Astrocyte of the cerebellum (primary cell): ENCODE measurements at regions not wholly inside any gene's neighbourhood (a gene's known extent, or its start where the extent isn't known, plus 50 kb on each side); places are given as distances from the start of the nearest gene placed in this dataset.

ENCODE experiments used
- DNase-seq: peaks from one replicate; pipeline ENCODE4 v3.0.0-alpha.2; 2011; ENCODE audit warnings: low read depth
- H3K4me3 ChIP-seq: 2 replicates; pipeline ENCODE4 v1.5.1; 2011; ENCODE audit warnings: mild to moderate bottlenecking, low read depth, low read length, moderate library complexity
- in situ Hi-C: cut with HindIII; loops from 2 replicates; pipeline ENCODE4 v1.10.0; 2017; ENCODE audit warnings: low sequenced_read_pairs
- TF ChIP-seq, protein P1 (sequence below): IDR thresholded peaks from 2 replicates; pipeline ENCODE4 v1.5.1; 2012; ENCODE audit warnings: low read length, low read depth, moderate library complexity, mild to moderate bottlenecking; ENCODE audit errors: missing control alignments

DNA sequence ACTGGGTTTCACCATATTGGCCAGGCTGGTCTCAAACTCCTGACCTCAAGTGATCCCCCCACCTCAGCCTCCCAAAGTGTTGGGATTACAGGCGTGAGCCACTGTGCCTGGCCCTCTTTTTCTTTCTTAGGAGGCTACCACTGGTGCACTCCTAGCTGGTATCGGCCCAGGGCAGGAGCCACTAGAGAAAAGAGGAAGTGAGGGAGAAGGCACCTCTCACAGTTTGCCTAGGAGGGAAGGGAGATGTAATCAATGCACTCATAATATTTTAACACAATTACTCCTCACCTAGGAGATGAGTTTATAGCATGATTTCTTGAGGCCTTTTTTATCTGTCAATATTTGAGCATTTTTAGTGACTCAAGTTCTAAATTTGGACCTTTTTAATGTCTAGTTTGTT, 189.0 kb upstream of the SOX4 start:
- DNase-seq, result no peak
- no peak overlapping the region for H3K4me3 ChIP-seq
- in situ Hi-C loops, result no loop called here
- TF ChIP-seq, protein P1, sequence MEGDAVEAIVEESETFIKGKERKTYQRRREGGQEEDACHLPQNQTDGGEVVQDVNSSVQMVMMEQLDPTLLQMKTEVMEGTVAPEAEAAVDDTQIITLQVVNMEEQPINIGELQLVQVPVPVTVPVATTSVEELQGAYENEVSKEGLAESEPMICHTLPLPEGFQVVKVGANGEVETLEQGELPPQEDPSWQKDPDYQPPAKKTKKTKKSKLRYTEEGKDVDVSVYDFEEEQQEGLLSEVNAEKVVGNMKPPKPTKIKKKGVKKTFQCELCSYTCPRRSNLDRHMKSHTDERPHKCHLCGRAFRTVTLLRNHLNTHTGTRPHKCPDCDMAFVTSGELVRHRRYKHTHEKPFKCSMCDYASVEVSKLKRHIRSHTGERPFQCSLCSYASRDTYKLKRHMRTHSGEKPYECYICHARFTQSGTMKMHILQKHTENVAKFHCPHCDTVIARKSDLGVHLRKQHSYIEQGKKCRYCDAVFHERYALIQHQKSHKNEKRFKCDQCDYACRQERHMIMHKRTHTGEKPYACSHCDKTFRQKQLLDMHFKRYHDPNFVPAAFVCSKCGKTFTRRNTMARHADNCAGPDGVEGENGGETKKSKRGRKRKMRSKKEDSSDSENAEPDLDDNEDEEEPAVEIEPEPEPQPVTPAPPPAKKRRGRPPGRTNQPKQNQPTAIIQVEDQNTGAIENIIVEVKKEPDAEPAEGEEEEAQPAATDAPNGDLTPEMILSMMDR, result no peak

DNA sequence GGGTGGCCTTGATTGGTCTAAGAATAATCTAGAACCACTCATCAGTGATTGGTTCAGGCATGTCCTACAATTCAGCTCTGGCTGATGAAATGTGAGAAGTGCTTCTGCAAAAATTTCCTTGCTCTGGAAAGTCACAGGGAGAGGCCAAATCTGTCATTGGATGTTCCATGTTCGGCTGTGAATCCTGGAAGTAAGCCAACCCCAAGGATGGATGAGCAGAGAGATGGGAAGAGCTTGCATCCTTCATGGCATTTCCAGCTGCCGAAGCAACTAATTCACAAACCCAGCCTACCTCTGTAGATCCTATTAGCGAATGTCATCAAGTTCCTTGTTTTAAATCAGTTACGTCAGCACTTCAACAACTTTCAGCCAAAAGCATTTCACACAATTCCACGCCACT, 187.2 kb upstream of the SOX4 start:
- in situ Hi-C loops, result no loop called here
- no peak for DNase-seq
- H3K4me3 ChIP-seq, result no peak overlapping the region
- TF ChIP-seq, protein P1, result no peak

DNA sequence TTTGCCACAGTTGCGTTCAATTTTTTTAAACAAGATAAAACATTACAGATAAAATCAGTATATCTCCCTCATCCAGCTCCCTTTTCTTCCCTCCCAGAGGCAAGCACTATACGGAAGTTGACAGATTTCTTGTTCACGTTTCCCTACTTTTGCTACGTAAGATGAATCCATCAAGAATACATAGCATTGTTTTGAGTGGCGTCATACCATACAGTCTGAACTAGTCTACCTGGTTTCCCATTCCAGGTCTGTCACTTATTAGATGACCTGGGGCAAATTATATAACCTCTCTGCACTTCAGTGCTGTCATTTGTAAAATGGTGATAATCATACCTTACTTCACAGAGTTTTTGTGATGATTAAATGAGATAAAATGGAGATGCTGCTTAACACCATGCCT, 184.3 kb upstream of the SOX4 start:
- in situ Hi-C loops, result no loop called here
- H3K4me3 ChIP-seq, result no peak overlapping the region
- TF ChIP-seq, protein P1, result no peak
- DNase-seq, result no peak

DNA sequence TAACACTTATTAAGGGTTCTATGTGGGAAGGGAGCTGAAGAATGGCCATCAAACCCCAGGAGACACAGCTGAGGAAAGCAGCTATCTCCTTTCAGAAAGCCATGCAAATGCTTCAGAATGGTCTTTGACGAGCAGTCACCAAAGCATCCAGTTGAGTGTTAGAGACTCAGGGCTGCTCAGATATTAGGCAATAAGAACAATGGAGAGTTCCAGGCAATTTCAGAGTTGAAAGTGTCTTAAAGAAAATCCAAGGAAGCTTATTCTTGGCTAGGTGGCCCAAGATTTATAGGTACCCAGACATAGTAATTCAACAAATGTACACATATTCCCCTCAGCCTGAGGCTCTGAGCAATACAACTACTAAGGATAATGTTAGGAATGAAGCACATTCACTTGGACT, 180.1 kb upstream of the SOX4 start:
- DNase-seq, result no peak
- TF ChIP-seq, protein P1, result no peak
- no peak overlapping the region for H3K4me3 ChIP-seq
- in situ Hi-C loops, result no loop called here

DNA sequence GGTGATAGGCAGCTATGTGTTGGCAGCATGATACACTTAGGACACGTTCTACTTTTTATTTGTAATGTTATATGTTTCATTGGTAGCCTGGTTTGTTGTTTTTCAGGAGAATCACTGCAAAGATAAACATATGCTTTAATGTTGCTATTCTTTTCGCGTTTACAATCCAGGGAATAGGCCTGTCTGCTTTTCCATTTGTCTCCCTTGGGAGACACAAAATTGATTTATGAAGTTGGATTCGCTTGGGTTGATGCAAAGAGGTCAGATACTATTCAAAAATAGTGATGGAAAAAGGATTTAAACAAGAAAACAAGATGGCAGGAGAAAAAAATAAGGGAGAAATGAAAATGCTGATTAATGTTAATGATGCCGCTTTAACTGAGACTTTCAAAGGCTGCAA, 179.5 kb upstream of the SOX4 start:
- H3K4me3 ChIP-seq, result no peak overlapping the region
- TF ChIP-seq, protein P1, result no peak
- no peak for DNase-seq
- in situ Hi-C loops, result no loop called here

DNA sequence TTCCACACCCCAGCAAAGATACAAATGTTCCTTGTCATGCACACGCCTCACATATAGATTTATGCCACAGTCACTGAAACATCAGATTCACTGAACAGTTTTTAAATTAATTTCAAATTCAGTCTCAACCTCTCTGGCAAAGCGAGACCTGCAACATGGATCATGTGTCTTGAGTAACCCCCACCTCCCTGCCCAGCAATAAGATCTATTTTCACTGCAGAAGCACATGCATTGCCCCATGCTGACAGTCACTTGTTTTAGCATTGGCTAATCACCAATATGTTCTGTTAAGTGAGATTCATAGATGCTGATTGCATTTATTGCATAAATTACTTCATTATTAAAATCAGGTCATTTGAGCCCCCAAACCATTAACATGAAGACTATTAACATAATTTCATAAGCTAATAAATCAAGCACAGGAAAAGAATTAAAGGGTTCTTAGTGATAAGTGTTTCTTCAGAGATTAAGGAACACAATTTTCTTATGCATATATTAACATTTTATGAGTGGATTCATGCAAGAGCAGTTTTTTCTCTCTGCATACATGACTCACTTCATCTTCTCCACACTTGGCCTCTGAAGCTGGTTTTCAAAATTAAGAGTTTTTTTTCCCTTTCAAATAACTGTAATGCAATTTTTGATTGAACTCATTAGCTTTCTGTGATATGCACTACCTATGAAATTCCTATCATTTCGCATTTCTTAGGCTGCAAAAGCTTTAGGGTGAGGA, 173.2 kb upstream of the SOX4 start:
- TF ChIP-seq, protein P1, result no peak
- in situ Hi-C loops, result no loop called here
- no peak overlapping the region for H3K4me3 ChIP-seq
- DNase-seq, result no peak
